GM18519 (cell line): ENCODE measurements at regions not wholly inside any gene's neighbourhood (a gene's known extent, or its start where the extent isn't known, plus 50 kb on each side); places are given as distances from the start of the nearest gene placed in this dataset.
"Not testable (repeated sequence)": the region's sequence is repeated elsewhere in the genome, so short reads cannot be mapped to it uniquely, and the experiment has no call there.

Experiments
- ATAC-seq: cut with Tn5 transposase; IDR thresholded peaks from one replicate; pipeline ENCODE4 v1.9.1; 2021; ENCODE audit warnings: mild to moderate bottlenecking, moderate library complexity; ENCODE audit not compliant: unreplicated experiment, low FRiP score

- ATAC-seq = no peak
Measured at GRCh38 chr5:13640270-13640669, 304.2 kb downstream of the DNAH5 start.

- no peak for ATAC-seq
Measured at GRCh38 chr5:13632676-13633075, 311.8 kb downstream of the DNAH5 start.

GRCh38 chr5:13629218-13629617, 315.3 kb downstream of the DNAH5 start:
- no peak for ATAC-seq

- ATAC-seq = no peak
Measured at GRCh38 chr5:13627673-13628454, 316.6 kb downstream of the DNAH5 start.

GRCh38 chr5:13625616-13626198, 318.8 kb downstream of the DNAH5 start:
- ATAC-seq = no peak

GRCh38 chr5:13624283-13625074, 320.0 kb downstream of the DNAH5 start:
- no peak for ATAC-seq

- ATAC-seq = no peak
Measured at GRCh38 chr5:13613621-13614020, 330.9 kb downstream of the DNAH5 start.

GRCh38 chr5:13611604-13612003, 332.9 kb downstream of the DNAH5 start:
- ATAC-seq = no peak

- no peak for ATAC-seq
Measured at GRCh38 chr5:13609504-13609903, 335.0 kb downstream of the DNAH5 start.

GRCh38 chr5:13606051-13606450, 338.4 kb downstream of the DNAH5 start:
- ATAC-seq = no peak

- no peak for ATAC-seq
Measured at GRCh38 chr5:13601112-13601511, 343.4 kb downstream of the DNAH5 start.

GRCh38 chr5:13595978-13596377, 348.5 kb downstream of the DNAH5 start:
- ATAC-seq = no peak

- no peak for ATAC-seq
Measured at GRCh38 chr5:13591621-13592020, 352.9 kb downstream of the DNAH5 start.

GRCh38 chr5:13585324-13585723, 359.2 kb downstream of the DNAH5 start:
- no peak for ATAC-seq

- ATAC-seq = no peak
Measured at GRCh38 chr5:13581914-13582313, 362.6 kb downstream of the DNAH5 start.

- no peak for ATAC-seq
Measured at GRCh38 chr5:13581132-13581531, 363.4 kb downstream of the DNAH5 start.

GRCh38 chr5:13580058-13580457, 364.4 kb downstream of the DNAH5 start:
- ATAC-seq = no peak

GRCh38 chr5:13579091-13579490, 365.4 kb downstream of the DNAH5 start:
- not testable (repeated sequence) for ATAC-seq

- ATAC-seq = not testable (repeated sequence)
Measured at GRCh38 chr5:13578311-13579039, 366.0 kb downstream of the DNAH5 start.

GRCh38 chr5:13574574-13574973, 369.9 kb downstream of the DNAH5 start:
- ATAC-seq = no peak

GRCh38 chr5:13572163-13572562, 372.3 kb downstream of the DNAH5 start:
- no peak for ATAC-seq
